Right lobe of liver (tissue), 6 donors: ENCODE measurements at regions not wholly inside any gene's neighbourhood (a gene's known extent, or its start where the extent isn't known, plus 50 kb on each side); places are given as distances from the start of the nearest gene placed in this dataset.

Experiments used
- ATAC-seq, 4 donors: fragments of 200-7000 bp; cut with Tn5 transposase; one replicate each; pipeline ENCODE4 v1.9.1; 2020; ENCODE audit warnings: mild to moderate bottlenecking in 4 of 4, moderate library complexity in 4 of 4
- DNase-seq, 3 donors: peaks; one replicate each; pipeline ENCODE4 v3.0.0-alpha.2; 2020
- H3K27ac ChIP-seq, 3 donors: fragments of 200-600 bp; one replicate each; pipeline ENCODE4 v1.8.0; 2022
- H3K27me3 ChIP-seq, 2 donors: fragments of 200-600 bp; one replicate each; pipeline ENCODE4 v1.8.0; 2022
- H3K36me3 ChIP-seq, 4 donors: fragments of 200-600 bp; sonication (generic) in 1 of 4; one replicate each; pipeline versions ENCODE4 v1.5.1 to v1.8.0; 2017 to 2022; ENCODE audit warnings: control low read depth in 1 of 4
- H3K4me1 ChIP-seq, 4 donors: fragments of 200-600 bp; sonication (generic) in 1 of 4; one replicate each; pipeline versions ENCODE4 v1.5.1 to v1.8.0; 2017 to 2022; ENCODE audit warnings: control low read depth in 1 of 4
- H3K4me3 ChIP-seq, 3 donors: fragments of 200-600 bp; one replicate each; pipeline ENCODE4 v1.8.0; 2022
- H3K9me3 ChIP-seq, 4 donors: fragments of 200-600 bp; sonication (generic) in 1 of 4; one replicate each; pipeline versions ENCODE4 v1.5.1 to v1.8.0; 2017 to 2022; ENCODE audit warnings: control low read depth in 1 of 4
- POLR2A ChIP-seq: fragments of 450-650 bp; IDR thresholded peaks from one replicate; pipeline ENCODE4 v1.6.1; 2017; ENCODE audit warnings: antibody characterized with exemption, mild to moderate bottlenecking
- whole genome bisulfite sequencing: methylation state at CpG from one replicate; pipeline ENCODE4 v1.1.6; 2018; ENCODE audit warnings: low coverage, low lambda C conversion rate; ENCODE audit not compliant: insufficient coverage; ENCODE audit errors: missing lambda C conversion rate; 5-methylcytosine and 5-hydroxymethylcytosine counted together
- intact Hi-C, 2 donors: fragments of 100-400 bp; cut with DNase I; formaldehyde crosslinking; loops; one replicate each; pipeline versions ENCODE4 v1.11.2 to v1.14.1; 2022
- TF ChIP-seq, protein P1 (sequence below), 4 donors: fragments of 200-600 bp in 3 of 4; fragments of 450-650 bp in 1 of 4; IDR thresholded peaks; one replicate each; pipeline versions ENCODE4 v1.5.1 to v1.8.0; 2016 to 2022; ENCODE audit warnings: antibody characterized with exemption in 4 of 4, mild to moderate bottlenecking in 2 of 4
- donor health status: DM: no; HTN: yes; CAD: no.
- donor health status: DM: no; HTN: no; CAD: no.
- donor health status: DM: no; HTN: no; CAD: no.
- donor health status: DM: no; HTN: yes; CAD: no.
- donor health status: DM: no; HTN: yes; CAD: no.

DNA sequence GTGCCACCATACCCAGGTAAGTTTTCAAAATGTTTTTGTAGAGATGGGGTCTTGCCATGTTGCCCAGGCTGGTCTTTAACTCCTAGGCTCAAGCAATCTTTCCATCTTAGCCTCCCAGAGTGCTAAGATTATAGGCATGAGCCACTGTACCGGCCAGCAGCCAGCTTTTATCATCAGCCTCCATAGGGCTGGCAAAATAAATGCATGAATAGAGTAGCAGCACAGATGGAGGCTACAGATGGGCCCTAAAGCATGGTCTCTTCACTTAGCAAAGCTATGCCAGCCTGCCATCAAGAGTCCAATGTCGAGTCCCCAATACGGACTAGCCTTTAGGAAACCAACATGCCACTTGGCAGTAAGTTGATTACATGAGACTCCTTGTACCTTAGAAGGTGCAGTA, 63.8 kb downstream of the CNTN3 start:
- TF ChIP-seq POLR2A = no peak
- TF ChIP-seq, protein P1, sequence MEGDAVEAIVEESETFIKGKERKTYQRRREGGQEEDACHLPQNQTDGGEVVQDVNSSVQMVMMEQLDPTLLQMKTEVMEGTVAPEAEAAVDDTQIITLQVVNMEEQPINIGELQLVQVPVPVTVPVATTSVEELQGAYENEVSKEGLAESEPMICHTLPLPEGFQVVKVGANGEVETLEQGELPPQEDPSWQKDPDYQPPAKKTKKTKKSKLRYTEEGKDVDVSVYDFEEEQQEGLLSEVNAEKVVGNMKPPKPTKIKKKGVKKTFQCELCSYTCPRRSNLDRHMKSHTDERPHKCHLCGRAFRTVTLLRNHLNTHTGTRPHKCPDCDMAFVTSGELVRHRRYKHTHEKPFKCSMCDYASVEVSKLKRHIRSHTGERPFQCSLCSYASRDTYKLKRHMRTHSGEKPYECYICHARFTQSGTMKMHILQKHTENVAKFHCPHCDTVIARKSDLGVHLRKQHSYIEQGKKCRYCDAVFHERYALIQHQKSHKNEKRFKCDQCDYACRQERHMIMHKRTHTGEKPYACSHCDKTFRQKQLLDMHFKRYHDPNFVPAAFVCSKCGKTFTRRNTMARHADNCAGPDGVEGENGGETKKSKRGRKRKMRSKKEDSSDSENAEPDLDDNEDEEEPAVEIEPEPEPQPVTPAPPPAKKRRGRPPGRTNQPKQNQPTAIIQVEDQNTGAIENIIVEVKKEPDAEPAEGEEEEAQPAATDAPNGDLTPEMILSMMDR (IDR thresholded peaks at IDR 0.05) = no peak
- Histone ChIP-seq H3K9me3 (no peaks in the 10 kb centered on the region), H3K36me3 (no peaks in the 10 kb centered on the region), H3K27me3 (no peaks in the 10 kb centered on the region), H3K4me3 (no peak overlapping the region), H3K4me1 (peaks cover 0 to 8% (median 0%) of the 10 kb centered on the region in 4 donors), H3K27ac (no peak overlapping the region)
- 80% methylated on average over 1 of the region's 3 CpGs for WGBS
- DNase-seq = no peak
- intact Hi-C loops = no loop called here
- no peak for ATAC-seq

DNA sequence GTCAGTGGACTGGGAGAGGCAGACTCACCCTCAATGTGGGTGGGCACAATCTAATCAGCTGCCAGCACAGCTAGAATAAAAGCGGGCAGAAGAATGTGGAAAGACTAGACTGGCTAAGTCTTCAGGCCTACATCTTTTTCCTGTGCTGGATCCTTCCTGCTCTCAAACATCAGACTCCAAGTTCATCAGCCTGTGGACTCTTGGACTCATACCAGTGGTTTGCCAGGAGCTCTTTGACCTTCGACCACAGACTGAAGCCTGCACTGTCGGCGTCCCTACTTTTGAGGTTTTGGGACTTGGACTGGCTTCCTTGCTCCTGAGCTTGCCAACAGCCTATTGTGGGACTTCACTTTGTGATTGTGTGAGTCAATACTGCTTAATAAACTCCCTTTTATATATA, 68.0 kb downstream of the CNTN3 start:
- ATAC-seq = peak; percentile 96 to 99 (median 98)
- Histone ChIP-seq H3K4me3 (no peak overlapping the region), H3K9me3 (no peaks in the 10 kb centered on the region), H3K27me3 (no peaks in the 10 kb centered on the region), H3K36me3 (no peaks in the 10 kb centered on the region), H3K27ac (no peak overlapping the region), H3K4me1 (peaks cover 0 to 8% (median 0%) of the 10 kb centered on the region in 4 donors)
- DNase-seq = peak; percentile 33 to 85 (median 68)
- intact Hi-C loops = no loop called here
- TF ChIP-seq POLR2A = no peak
- TF ChIP-seq, protein P1 (IDR thresholded peaks at IDR 0.05) = no peak
- WGBS = 15% methylated on average over 3 of the region's 4 CpGs

DNA sequence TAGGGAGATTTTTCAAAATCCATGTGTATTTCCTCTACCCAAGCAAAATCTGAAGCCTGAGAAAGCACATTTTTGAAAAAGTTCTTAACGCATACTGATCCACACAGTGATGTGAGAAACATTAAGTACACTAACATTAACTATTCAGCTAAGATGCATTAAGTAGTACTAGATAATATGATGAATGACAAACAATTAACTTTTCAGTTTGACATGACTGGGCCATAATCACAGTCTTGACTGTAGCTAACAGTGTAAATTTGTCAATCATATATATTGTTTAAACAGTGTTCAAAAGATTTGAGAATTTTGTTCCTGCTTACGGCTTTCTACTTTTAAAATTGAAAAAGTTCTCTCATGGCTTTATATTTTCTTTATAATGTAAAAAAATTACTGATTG, 72.0 kb downstream of the CNTN3 start:
- intact Hi-C loops = no loop called here
- TF ChIP-seq, protein P1 (IDR thresholded peaks at IDR 0.05) = no peak
- TF ChIP-seq POLR2A = no peak
- H3K4me3 ChIP-seq = no peak overlapping the region
- ATAC-seq (no peak), DNase-seq (no peak)
- peaks cover 0 to 8% (median 0%) of the 10 kb centered on the region in 4 donors for H3K4me1 ChIP-seq
- 91% methylated on average over 2 of the region's 2 CpGs for WGBS
- no peaks in the 10 kb centered on the region for H3K27me3 ChIP-seq
- no peak overlapping the region for H3K27ac ChIP-seq
- no peaks in the 10 kb centered on the region for H3K9me3 ChIP-seq
- no peaks in the 10 kb centered on the region for H3K36me3 ChIP-seq

DNA sequence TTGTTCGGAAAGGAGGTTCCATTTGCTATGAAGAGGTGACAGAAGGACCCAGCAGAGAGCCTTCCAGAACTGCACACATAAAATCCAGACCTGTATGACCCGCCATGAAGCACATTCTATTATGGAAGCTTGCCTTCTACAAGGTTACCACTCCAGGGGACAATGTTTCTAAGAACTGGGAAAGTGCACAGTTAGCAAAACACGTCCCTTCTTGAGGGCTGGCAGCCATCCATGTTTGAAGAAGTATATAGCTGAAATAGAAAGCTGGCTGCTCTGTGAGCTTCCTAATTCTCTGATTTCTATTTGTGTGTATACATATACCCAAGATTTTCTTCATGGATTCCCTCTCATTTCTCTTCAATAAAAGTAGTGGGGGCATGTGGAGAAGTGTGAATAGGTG, 74.6 kb downstream of the CNTN3 start:
- TF ChIP-seq, protein P1 (IDR thresholded peaks at IDR 0.05) = no peak
- TF ChIP-seq POLR2A = no peak
- Histone ChIP-seq H3K9me3 (no peaks in the 10 kb centered on the region), H3K36me3 (no peaks in the 10 kb centered on the region), H3K4me1 (no peaks in the 10 kb centered on the region), H3K27me3 (no peaks in the 10 kb centered on the region), H3K27ac (no peak overlapping the region), H3K4me3 (no peak overlapping the region)
- 54% methylated on average over 3 of the region's 3 CpGs for WGBS
- DNase-seq = no peak
- peak in 1 of 4 donors; percentile 20 for ATAC-seq
- intact Hi-C loops = no loop called here

DNA sequence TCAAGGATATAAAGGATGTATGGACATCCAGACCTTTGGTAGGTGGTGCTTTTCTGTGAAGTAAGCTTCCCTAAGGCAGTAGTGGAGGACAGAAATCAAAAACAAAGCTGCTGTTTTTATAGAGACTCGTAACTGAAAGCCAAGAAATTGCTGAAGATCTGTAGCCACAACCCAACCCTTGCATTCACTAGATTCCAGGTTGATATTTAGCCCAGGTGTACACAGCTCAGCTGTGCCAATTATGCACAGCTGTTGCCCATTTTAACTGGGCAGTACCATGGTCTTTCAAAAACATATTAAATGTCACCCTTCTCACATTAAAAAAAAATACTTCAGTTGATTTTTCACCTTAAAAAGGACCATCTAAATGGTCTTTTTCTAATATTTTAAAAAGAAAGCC, 75.8 kb downstream of the CNTN3 start:
- WGBS = 46% methylated on average over 1 of the region's 1 CpG
- H3K27me3 ChIP-seq = no peaks in the 10 kb centered on the region
- no peaks in the 10 kb centered on the region for H3K9me3 ChIP-seq
- TF ChIP-seq POLR2A = no peak
- TF ChIP-seq, protein P1 (IDR thresholded peaks at IDR 0.05) = no peak
- DNase-seq (no peak), ATAC-seq (peak in 2 of 4 donors; percentile 38 to 42)
- H3K36me3 ChIP-seq = no peaks in the 10 kb centered on the region
- no peak overlapping the region for H3K27ac ChIP-seq
- intact Hi-C loops = no loop called here
- H3K4me3 ChIP-seq = no peak overlapping the region
- H3K4me1 ChIP-seq = no peaks in the 10 kb centered on the region
